ENCODE measurements at regions not wholly inside any gene's neighbourhood (a gene's known extent, or its start where the extent isn't known, plus 50 kb on each side); places are given as distances from the start of the nearest gene placed in this dataset.
A peak's percentile ranks its signal among the peaks of the same experiment; 100 is the strongest.

DNA sequence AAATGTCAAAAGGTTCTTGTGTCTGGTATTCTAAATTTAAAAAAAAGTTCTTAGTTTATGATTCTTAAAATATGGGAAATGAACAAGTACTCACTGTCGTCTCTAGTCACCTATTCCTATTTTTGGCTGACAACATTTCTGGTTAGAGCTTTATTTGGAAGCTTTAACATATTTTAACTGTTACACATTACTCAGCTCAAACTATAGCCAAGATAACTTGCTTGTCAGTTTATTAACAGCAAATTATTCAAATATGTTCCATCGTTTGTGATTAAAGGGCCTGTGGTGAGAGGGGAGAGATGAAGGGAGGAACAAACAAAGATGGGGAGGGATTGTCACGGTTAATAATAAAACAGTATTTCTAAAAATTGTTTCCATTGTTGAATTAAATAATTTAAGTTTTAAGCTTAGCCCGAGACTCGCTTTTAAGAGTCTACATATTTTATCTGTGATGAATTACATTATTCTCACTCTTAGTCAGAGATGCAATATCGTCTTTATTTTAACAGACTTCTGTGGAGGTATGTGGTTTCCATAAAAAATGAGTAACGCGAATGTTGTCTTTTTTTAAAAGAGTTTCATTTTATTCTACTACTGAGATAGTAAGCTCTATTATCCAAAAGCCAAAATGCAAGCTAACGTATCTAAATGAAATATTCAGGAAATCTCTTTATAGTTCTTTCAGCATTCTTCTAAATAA lies 321.9 kb upstream of the PMFBP1 start:
- no peaks in the 10 kb centered on the region for H3K4me1 Mint-ChIP-seq
- no peak overlapping the region for H3K4me3 Mint-ChIP-seq
- no peak for DNase-seq (ENCODE audit: low spot score in 2 of 2)
- no peaks in the 10 kb centered on the region for H3K36me3 Mint-ChIP-seq
- no peak for ATAC-seq (ENCODE audit: low read depth)
- no peaks in the 10 kb centered on the region for H3K27me3 Mint-ChIP-seq
- H3K9me3 Mint-ChIP-seq = no peaks in the 10 kb centered on the region
- H3K27ac Mint-ChIP-seq = no peak overlapping the region

DNA sequence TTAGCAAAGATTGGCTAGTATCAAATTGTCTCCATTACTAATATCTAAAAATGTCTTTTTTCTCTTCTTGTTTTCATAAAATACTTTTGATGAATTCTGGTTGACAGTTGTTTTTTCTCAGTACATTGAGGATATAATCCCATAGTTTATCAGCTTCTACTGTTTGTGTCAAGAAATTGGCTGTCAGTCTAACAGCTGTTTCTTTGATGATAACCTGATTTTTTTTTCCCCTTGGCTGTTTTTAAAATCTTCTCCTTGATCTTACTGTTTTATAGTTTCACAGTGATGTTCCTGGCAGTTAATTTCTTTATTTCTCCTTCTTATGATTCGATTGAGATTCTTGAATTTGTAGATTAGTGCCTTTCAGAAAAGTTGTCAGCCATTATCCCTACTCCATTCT lies 315.3 kb upstream of the PMFBP1 start:
- H3K4me3 Mint-ChIP-seq = no peak overlapping the region
- no peaks in the 10 kb centered on the region for H3K27me3 Mint-ChIP-seq
- ATAC-seq (ENCODE audit: low read depth) (no peak), DNase-seq (ENCODE audit: low spot score in 2 of 2) (no peak)
- no peak overlapping the region for H3K27ac Mint-ChIP-seq
- peaks cover 4% of the 10 kb centered on the region for H3K4me1 Mint-ChIP-seq
- peaks cover 7% of the 10 kb centered on the region for H3K9me3 Mint-ChIP-seq
- no peaks in the 10 kb centered on the region for H3K36me3 Mint-ChIP-seq

DNA sequence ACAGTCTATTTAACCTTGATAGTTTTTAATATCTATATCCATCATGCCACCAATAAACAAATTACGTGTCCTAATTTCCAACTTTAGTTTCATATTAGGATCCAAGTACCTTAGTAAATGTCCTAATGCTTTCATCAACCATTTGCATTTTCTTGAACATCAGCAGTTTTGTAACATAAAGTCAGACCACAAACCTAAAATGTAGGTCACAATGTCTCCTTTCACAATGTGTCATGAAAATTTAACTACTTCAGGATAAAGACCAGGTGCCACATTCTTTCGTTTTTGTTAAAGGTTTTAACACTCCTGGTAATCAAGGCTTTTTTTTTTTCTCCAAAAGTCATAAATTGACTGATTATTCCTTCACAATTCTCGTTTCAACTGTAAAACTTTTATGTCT lies 310.7 kb upstream of the PMFBP1 start:
- H3K27ac Mint-ChIP-seq = no peak overlapping the region
- DNase-seq (ENCODE audit: low spot score in 2 of 2) = no peak
- H3K36me3 Mint-ChIP-seq = peaks cover 2% of the 10 kb centered on the region
- ATAC-seq (ENCODE audit: low read depth) = no peak
- peaks cover 7% of the 10 kb centered on the region for H3K9me3 Mint-ChIP-seq
- no peaks in the 10 kb centered on the region for H3K27me3 Mint-ChIP-seq
- no peak overlapping the region for H3K4me3 Mint-ChIP-seq
- H3K4me1 Mint-ChIP-seq = peaks cover 16% of the 10 kb centered on the region

DNA sequence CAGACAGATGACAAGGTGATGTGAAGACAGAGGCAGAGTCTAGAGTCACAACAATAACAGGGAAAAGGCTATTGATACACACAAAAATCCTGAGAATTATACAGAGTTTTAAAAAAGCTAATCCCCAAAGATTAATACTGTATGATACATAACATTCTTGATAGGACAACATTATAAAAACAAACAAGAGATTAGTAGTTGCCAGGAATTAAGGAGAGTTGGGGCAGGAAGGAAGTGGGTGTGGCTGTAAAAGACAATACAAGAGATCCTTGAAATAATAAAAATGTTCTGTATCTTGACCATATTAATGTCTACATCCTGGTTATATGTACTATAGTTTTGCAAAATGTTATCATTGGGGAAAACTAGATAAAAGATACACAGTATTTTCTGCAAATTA lies 309.5 kb upstream of the PMFBP1 start:
- no peak overlapping the region for H3K4me3 Mint-ChIP-seq
- H3K9me3 Mint-ChIP-seq = no peaks in the 10 kb centered on the region
- H3K4me1 Mint-ChIP-seq = peaks cover 16% of the 10 kb centered on the region
- no peak for ATAC-seq (ENCODE audit: low read depth)
- no peaks in the 10 kb centered on the region for H3K27me3 Mint-ChIP-seq
- H3K36me3 Mint-ChIP-seq = peaks cover 2% of the 10 kb centered on the region
- DNase-seq (ENCODE audit: low spot score in 2 of 2) = no peak
- no peak overlapping the region for H3K27ac Mint-ChIP-seq

DNA sequence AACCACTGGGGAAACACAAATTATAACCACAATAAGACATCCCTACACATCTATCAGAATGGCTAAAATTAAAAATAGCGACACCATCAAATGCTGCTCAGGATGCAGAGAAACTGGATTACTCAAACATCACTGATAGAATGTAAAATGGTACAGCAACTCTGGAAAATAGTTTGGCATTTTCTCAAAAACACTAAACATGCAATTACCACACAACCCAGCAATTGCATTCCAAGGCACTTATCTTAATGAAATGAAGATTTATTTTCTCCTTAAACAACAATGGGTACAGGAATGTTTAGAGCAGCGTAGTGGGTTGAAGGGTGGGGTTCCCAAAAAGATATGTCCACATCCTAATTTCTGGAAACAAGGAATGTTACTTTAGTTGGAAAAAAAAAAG lies 309.0 kb upstream of the PMFBP1 start:
- Mint-ChIP-seq H3K9me3 (no peaks in the 10 kb centered on the region), H3K27ac (no peak overlapping the region), H3K27me3 (no peaks in the 10 kb centered on the region), H3K4me1 (peaks cover 16% of the 10 kb centered on the region), H3K36me3 (peaks cover 2% of the 10 kb centered on the region), H3K4me3 (no peak overlapping the region)
- no peak for DNase-seq (ENCODE audit: low spot score in 2 of 2)
- no peak for ATAC-seq (ENCODE audit: low read depth)

DNA sequence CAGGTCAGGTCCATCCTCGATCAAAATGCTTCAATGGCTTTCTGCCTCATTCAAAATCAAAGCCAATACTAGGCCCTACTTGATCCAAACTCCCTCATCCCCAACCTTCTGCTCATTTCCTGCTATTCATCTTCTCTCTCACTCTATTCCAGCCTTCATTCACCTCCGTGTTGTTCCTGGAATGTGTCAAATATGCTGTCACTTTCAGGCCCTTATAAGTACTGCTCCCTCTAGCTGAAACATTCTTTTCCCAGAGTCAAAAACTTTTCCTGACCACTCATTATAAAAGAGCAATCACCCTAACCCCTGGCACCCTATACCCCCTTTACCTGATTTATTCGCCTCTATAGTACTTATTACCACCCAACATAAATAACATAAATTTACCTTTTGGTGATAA lies 303.7 kb upstream of the PMFBP1 start:
- Mint-ChIP-seq H3K4me1 (peaks cover 2% of the 10 kb centered on the region), H3K27me3 (no peaks in the 10 kb centered on the region), H3K4me3 (no peak overlapping the region), H3K36me3 (peaks cover 2% of the 10 kb centered on the region), H3K9me3 (no peaks in the 10 kb centered on the region), H3K27ac (no peak overlapping the region)
- no peak for ATAC-seq (ENCODE audit: low read depth)
- no peak for DNase-seq (ENCODE audit: low spot score in 2 of 2)

DNA sequence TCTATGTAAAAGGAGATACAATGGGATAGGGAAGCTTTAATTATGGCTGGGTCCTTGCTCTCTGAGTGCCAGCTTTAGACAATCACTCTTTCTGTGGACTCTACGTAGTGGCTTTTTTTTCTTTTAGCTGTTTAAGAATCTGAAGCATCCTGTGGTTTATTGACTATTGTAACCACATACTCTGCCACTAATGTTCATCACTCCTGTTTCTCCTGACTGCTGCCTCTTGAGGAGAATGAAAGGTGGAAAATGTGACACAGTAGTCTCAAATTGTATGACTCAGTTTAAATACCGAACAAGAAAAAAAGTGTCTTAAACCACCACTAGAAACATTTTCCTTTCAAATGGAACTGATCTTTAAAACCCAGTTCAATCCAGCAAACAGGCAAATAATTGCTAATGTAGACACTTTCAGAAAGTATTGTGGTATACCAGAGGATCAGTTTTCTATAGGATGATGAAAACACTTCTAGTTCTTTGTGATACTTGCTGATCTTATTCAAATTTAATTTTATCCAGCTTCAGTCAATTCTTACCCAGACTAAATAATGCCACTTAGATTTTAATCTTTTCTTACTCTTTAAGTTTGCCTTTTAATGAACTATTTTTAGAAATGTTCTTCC lies 302.7 kb upstream of the PMFBP1 start:
- ATAC-seq (ENCODE audit: low read depth) (no peak), DNase-seq (ENCODE audit: low spot score in 2 of 2) (no peak)
- Mint-ChIP-seq H3K4me1 (no peaks in the 10 kb centered on the region), H3K4me3 (no peak overlapping the region), H3K27me3 (no peaks in the 10 kb centered on the region), H3K36me3 (peaks cover 2% of the 10 kb centered on the region), H3K9me3 (no peaks in the 10 kb centered on the region), H3K27ac (no peak overlapping the region)

DNA sequence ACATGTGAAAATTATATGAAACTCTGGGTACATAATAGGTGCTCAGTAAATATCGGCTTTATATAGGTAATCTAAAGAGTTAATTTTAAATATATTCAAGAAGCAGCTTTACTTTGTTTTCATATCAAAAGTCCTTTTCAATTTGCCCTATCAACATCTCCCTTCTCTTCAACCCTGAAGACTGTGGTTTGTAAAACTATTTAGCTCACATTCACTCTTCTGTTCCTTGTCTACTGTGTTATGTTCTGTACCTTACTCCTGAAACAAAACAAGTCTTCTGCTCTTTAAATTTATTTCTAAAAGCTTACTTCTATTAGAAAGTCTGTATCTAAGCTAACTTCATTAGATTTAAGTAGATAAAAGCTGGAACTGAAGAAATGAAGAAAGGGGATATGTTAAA lies 301.7 kb upstream of the PMFBP1 start:
- H3K27me3 Mint-ChIP-seq = no peaks in the 10 kb centered on the region
- H3K4me3 Mint-ChIP-seq = no peak overlapping the region
- no peak overlapping the region for H3K27ac Mint-ChIP-seq
- no peaks in the 10 kb centered on the region for H3K9me3 Mint-ChIP-seq
- peaks cover 2% of the 10 kb centered on the region for H3K36me3 Mint-ChIP-seq
- no peaks in the 10 kb centered on the region for H3K4me1 Mint-ChIP-seq
- no peak for DNase-seq (ENCODE audit: low spot score in 2 of 2)
- ATAC-seq (ENCODE audit: low read depth) = no peak

DNA sequence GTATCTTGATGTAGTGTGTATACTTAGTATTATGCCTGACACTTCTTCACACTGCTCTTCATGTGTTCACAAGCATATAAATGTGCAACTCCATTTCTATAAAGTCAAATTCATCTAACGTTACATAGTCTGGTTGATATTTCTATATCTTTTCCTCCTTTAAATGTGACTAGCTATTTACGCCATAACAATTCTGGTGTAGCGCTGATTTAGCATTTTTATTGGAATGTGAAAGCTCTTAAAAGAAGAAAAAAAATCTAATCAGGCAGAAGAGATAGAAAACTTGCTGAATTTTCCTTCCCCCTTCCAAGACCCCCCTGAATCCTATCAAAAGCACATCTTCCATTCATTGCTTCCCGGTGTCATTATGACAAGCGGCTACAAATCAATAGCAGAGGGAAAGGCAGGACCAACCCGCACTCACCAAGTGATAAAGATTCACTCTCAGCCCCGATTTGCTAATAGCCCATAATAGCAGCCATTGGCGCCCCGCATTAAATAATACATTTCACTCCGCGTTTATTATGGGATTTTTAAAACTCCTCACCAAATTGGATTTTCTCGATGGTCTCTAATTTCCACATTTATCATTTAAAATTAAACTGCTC lies 299.5 kb upstream of the PMFBP1 start:
- Mint-ChIP-seq H3K36me3 (no peaks in the 10 kb centered on the region), H3K4me3 (no peak overlapping the region), H3K4me1 (no peaks in the 10 kb centered on the region), H3K27me3 (no peaks in the 10 kb centered on the region), H3K9me3 (no peaks in the 10 kb centered on the region), H3K27ac (no peak overlapping the region)
- no peak for DNase-seq (ENCODE audit: low spot score in 2 of 2)
- ATAC-seq (ENCODE audit: low read depth) = no peak

DNA sequence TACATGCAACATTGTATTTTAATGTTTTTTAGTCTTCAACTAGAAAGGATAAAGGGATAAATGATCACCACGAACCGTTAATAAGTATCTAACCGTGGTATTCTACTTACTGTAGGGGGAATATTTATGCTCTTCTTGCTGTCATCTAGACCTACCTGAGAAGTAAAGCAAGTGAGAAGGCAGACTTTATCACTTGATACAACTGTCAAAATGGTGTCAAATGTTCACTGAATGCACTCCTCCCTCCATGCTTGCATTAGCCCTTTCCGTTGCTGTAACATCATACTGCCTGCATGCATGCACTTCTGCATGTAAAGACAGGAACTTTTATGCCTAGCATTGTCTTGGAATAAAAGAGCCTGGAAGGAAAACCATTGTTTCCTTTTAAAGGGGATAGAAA lies 298.6 kb upstream of the PMFBP1 start:
- no peak overlapping the region for H3K4me3 Mint-ChIP-seq
- H3K4me1 Mint-ChIP-seq = no peaks in the 10 kb centered on the region
- H3K9me3 Mint-ChIP-seq = no peaks in the 10 kb centered on the region
- ATAC-seq (ENCODE audit: low read depth) = no peak
- no peaks in the 10 kb centered on the region for H3K27me3 Mint-ChIP-seq
- DNase-seq (ENCODE audit: low spot score in 2 of 2) = no peak
- no peak overlapping the region for H3K27ac Mint-ChIP-seq
- H3K36me3 Mint-ChIP-seq = no peaks in the 10 kb centered on the region

DNA sequence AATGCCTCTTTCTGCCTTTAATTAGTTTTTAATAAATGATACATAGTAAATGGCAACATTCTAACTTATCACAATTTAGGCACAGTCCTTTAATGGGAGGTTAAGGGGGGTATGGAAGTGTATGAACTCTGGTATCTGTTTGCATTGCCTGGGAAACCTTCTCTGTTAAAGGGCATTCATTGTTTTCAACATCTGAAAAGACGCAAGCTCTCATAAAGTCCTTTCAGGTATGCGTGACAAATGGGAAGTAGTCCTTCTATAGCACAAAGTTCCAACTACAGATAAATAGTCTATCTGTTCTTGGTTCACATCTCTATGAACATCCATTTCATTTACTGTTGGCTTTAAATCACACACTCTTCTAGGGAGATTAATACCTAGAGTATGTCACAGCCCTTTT lies 298.0 kb upstream of the PMFBP1 start:
- no peaks in the 10 kb centered on the region for H3K36me3 Mint-ChIP-seq
- H3K9me3 Mint-ChIP-seq = no peaks in the 10 kb centered on the region
- ATAC-seq (ENCODE audit: low read depth) (no peak), DNase-seq (ENCODE audit: low spot score in 2 of 2) (no peak)
- H3K27ac Mint-ChIP-seq = no peak overlapping the region
- no peaks in the 10 kb centered on the region for H3K27me3 Mint-ChIP-seq
- no peak overlapping the region for H3K4me3 Mint-ChIP-seq
- H3K4me1 Mint-ChIP-seq = peaks cover 1% of the 10 kb centered on the region

DNA sequence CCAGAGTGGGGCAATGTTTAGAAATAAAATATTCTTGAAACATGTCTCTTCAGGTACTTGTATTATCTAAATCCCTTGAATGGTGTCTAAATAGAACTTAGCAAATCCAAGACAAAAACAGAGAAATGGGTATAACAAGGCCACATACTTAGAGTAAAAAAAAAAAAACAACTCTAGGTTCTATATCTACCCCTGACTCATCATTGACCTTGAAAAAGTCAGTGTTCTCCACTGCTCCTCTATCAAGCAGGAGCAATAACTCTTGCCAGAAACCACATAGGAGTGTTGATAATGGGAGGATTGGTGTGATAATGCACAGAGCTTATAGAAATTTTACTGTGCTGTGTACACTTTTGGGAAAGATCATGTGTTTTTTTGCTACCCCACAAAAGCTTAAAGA lies 296.6 kb upstream of the PMFBP1 start:
- Mint-ChIP-seq H3K4me3 (no peak overlapping the region), H3K36me3 (peaks cover 2% of the 10 kb centered on the region), H3K9me3 (no peaks in the 10 kb centered on the region), H3K4me1 (peaks cover 5% of the 10 kb centered on the region), H3K27ac (no peak overlapping the region), H3K27me3 (no peaks in the 10 kb centered on the region)
- DNase-seq (ENCODE audit: low spot score in 2 of 2) = no peak
- no peak for ATAC-seq (ENCODE audit: low read depth)

DNA sequence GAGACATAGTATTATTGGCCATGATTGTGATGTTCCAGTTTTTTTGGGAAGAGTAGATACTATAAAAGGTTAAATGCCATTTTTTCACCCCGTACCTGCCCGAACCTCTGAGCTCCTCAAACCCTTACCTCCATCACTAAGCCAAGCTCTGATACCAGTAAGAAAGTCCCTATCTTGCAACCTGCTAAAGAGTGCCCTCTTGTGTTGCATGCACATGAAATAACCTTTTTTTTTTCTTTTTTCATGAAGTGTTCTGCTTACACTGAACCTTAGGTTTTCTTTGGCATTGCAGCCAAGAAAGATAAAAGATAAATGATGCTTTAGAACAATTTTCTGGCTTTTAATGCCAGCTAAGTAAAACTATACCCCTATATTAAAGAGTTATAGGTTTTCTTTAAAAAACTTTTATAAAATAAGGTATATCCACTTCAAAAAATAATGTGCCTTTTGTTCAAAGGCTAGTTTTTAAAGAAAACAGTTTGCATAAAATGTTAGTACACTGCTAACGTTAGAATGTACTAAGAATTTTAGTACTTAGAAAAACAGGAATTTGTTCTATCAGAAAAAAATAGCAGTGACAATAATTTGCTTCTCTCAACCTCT lies 295.3 kb upstream of the PMFBP1 start:
- Mint-ChIP-seq H3K36me3 (peaks cover 7% of the 10 kb centered on the region), H3K4me3 (no peak overlapping the region), H3K27me3 (no peaks in the 10 kb centered on the region), H3K27ac (no peak overlapping the region), H3K9me3 (peaks cover 2% of the 10 kb centered on the region), H3K4me1 (peaks cover 11% of the 10 kb centered on the region)
- DNase-seq (ENCODE audit: low spot score in 2 of 2) (peak in 1 of 2 donors; percentile 11), ATAC-seq (ENCODE audit: low read depth) (no peak)

DNA sequence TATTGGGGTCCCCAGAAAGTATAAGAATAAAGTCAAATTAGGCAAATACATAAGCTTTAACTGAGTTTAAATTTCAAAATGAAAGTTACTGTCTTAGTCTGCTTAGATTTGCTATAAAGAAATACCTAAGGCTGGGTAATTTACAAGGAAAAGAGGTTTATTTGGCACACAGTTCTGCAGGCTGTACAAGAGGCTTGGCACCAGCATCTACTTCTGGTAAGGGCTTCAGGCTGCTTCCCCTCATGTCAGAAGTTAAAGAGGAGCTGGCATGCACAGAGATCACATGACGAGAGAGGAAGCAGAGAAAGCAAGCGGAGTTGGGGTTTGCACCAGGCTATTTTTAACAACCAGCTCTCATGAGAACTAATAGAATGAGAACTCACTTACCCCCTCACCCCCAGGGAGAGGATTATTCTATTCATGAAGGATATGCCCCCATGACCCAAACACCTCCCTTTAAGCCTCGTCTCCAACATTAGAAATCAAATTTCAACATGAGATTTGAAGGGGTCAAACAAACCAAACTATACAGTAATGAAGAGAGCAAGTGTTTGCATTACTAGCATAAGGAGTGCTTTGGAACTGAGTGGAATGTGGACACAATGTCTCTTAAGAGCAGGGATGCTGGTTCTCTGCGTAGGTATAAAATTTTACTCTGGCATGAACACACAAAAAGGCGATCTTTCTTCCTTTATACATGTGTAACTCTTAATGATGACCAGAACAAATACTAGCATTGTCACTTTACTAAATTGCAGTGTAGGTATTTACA lies 292.8 kb upstream of the PMFBP1 start:
- Mint-ChIP-seq H3K36me3 (peaks cover 8% of the 10 kb centered on the region), H3K4me1 (peaks cover 11% of the 10 kb centered on the region), H3K9me3 (peaks cover 2% of the 10 kb centered on the region), H3K27me3 (no peaks in the 10 kb centered on the region), H3K27ac (no peak overlapping the region), H3K4me3 (no peak overlapping the region)
- no peak for DNase-seq (ENCODE audit: low spot score in 2 of 2)
- peak; percentile 34 for ATAC-seq (ENCODE audit: low read depth)

All from memory B cell (primary cell).